GM12878 (cell line): ENCODE measurements at regions not wholly inside any gene's neighbourhood (a gene's known extent, or its start where the extent isn't known, plus 50 kb on each side); places are given as distances from the start of the nearest gene placed in this dataset.
A peak's percentile ranks its signal among the peaks of the same experiment; 100 is the strongest.

ENCODE experiments used
- ATAC-seq: fragments of 200-7000 bp; cut with Tn5 transposase; 3 replicates; pipeline ENCODE4 v1.9.1; 2020; ENCODE audit warnings: mild to moderate bottlenecking, moderate library complexity
- BruUV-seq: library from RNA; stranded (reverse); fragments of 400-500 nt; replicated peaks from 2 replicates; lab custom pipeline; 2021; lab: Mats Ljungman, UMichigan
- CTCF ChIA-PET: fragments of 300-600 bp; sonication (Branson Sonifier 250); formaldehyde crosslinking; extraction: SDS; loops from one replicate; lab custom pipeline; 2021; ENCODE audit warnings: inconsistent platforms; lab: Yijun Ruan, JAX
- POLR2A ChIA-PET: fragments of 350-600 bp; formaldehyde crosslinking; extraction: SDS; loops from one replicate; lab custom pipeline; 2021; ENCODE audit warnings: inconsistent platforms; lab: Charles Lee
- RAD21 ChIA-PET: fragments of 300-600 bp; sonication (Branson Sonifier 250); formaldehyde crosslinking; loops from one replicate; lab custom pipeline; 2023; ENCODE audit warnings: antibody characterized with exemption; ENCODE audit not compliant: unreplicated experiment; lab: Charles Lee
- SMC1A ChIA-PET: fragments of 300-600 bp; sonication (Branson Sonifier 250); formaldehyde crosslinking; loops from one replicate; lab custom pipeline; 2023; ENCODE audit not compliant: unreplicated experiment, uncharacterized antibody; lab: Charles Lee
- DNase-seq: peaks from one replicate; pipeline ENCODE4 v3.0.0-alpha.2; 2011; ENCODE audit warnings: low read depth, low spot score
- FAIRE-seq: peaks from 3 replicates; lab custom pipeline; 2011; peaks lifted over from hg19 to GRCh38; lab: Jason Lieb, UNC
- H2AFZ ChIP-seq: 2 replicates; pipeline ENCODE4 v1.6.0; 2011; ENCODE audit warnings: low read depth, low read length, control low read depth; ENCODE audit not compliant: control insufficient read depth
- H3K27ac ChIP-seq: 2 replicates; pipeline ENCODE4 v1.5.1; 2011; ENCODE audit warnings: control low read depth; ENCODE audit not compliant: control insufficient read depth, insufficient read depth
- H3K27me3 ChIP-seq, 2 experiments: replicated peaks in 1 of 2; 2 replicates each; pipeline versions ENCODE4 v1.6.0 to v1.6.1; 2011; ENCODE audit warnings: low read length in 1 of 2; ENCODE audit not compliant: control insufficient read depth in 2 of 2, insufficient read depth in 2 of 2
- H3K36me3 ChIP-seq, 2 experiments: 2 replicates each; pipeline ENCODE4 v1.5.1; 2011; ENCODE audit warnings: low read length in 1 of 2; ENCODE audit not compliant: control insufficient read depth in 2 of 2, insufficient read depth in 2 of 2
- H3K4me1 ChIP-seq: 2 replicates; pipeline ENCODE4 v1.6.1; 2011; ENCODE audit warnings: mild to moderate bottlenecking, low read length, moderate library complexity, mixed read lengths; ENCODE audit not compliant: control insufficient read depth, insufficient read depth
- H3K4me2 ChIP-seq: 2 replicates; pipeline ENCODE4 v1.6.0; 2011; ENCODE audit warnings: control low read depth; ENCODE audit not compliant: control insufficient read depth, insufficient read depth
- H3K4me3 ChIP-seq: fragments of 200-600 bp; sonication (generic); 2 replicates; pipeline ENCODE4 v1.5.1; 2016
- H3K79me2 ChIP-seq: 2 replicates; pipeline ENCODE4 v1.6.0; 2011; ENCODE audit warnings: low read length; ENCODE audit not compliant: control insufficient read depth, insufficient read depth
- H3K9ac ChIP-seq: 2 replicates; pipeline ENCODE4 v1.8.0; 2011; ENCODE audit warnings: low read length, control low read depth, mixed read lengths; ENCODE audit not compliant: control insufficient read depth, insufficient read depth
- H3K9me3 ChIP-seq: replicated peaks from 3 replicates; pipeline ENCODE4 v1.5.1; 2011; ENCODE audit warnings: mild to moderate bottlenecking, low read length; ENCODE audit not compliant: control insufficient read depth, insufficient read depth
- H4K20me1 ChIP-seq: 2 replicates; pipeline ENCODE4 v1.6.0; 2011; ENCODE audit not compliant: control insufficient read depth, insufficient read depth
- IKZF2 ChIP-seq, 2 experiments: fragments of 450-650 bp; IDR thresholded peaks; 2 replicates each; pipeline ENCODE4 v1.6.1; 2017; ENCODE audit warnings: mild to moderate bottlenecking in 2 of 2, moderate library complexity in 2 of 2
- PAX5 ChIP-seq: IDR thresholded peaks from 2 replicates; pipeline ENCODE4 v1.6.1; 2011; ENCODE audit warnings: low read depth, low read length, borderline replicate concordance
- PKNOX1 ChIP-seq: fragments of 450-650 bp; IDR thresholded peaks from 2 replicates; pipeline ENCODE4 v1.6.1; 2016; ENCODE audit warnings: mild to moderate bottlenecking
- PML ChIP-seq: IDR thresholded peaks from 2 replicates; pipeline ENCODE4 v1.6.1; 2012; ENCODE audit warnings: low read length, inconsistent platforms
- SP1 ChIP-seq: IDR thresholded peaks from one replicate; pipeline ENCODE4 v1.6.1; 2011; ENCODE audit warnings: low read depth, low read length
- SREBF2 ChIP-seq: IDR thresholded peaks from 2 replicates; pipeline ENCODE4 v1.6.1; 2012; ENCODE audit warnings: mild to moderate bottlenecking, low read length
- SUPT20H ChIP-seq: IDR thresholded peaks from 2 replicates; pipeline ENCODE4 v1.6.1; 2011; ENCODE audit warnings: low read depth, mild to moderate bottlenecking, low read length, moderate library complexity, borderline replicate concordance; ENCODE audit not compliant: control insufficient read depth
- ZNF217 ChIP-seq: fragments of 450-650 bp; IDR thresholded peaks from 2 replicates; pipeline ENCODE4 v1.6.1; 2017; ENCODE audit warnings: antibody characterized with exemption, mild to moderate bottlenecking
- ZNF24 ChIP-seq: fragments of 450-650 bp; IDR thresholded peaks from 2 replicates; pipeline ENCODE4 v1.6.1; 2017; ENCODE audit warnings: antibody characterized with exemption, mild to moderate bottlenecking
- ZNF274 ChIP-seq: IDR thresholded peaks from one replicate; pipeline ENCODE4 v1.8.0; 2011; ENCODE audit not compliant: insufficient read length, insufficient read depth
- WGBS: methylation state at CpG from one replicate; pipeline ENCODE4 v1.1.6; 2016; ENCODE audit warnings: low lambda C conversion rate; ENCODE audit not compliant: insufficient replicate concordance, insufficient coverage; ENCODE audit errors: missing lambda C conversion rate; 5-methylcytosine and 5-hydroxymethylcytosine counted together
- in situ Hi-C: fragments of 300-500 bp; cut with MboI; formaldehyde crosslinking; loops from 9 replicates; pipeline ENCODE4 v1.14.3; 2018; ENCODE audit warnings: mixed read lengths
- intact Hi-C: fragments of 100-400 bp; cut with micrococcal nuclease; formaldehyde crosslinking; loops from one replicate; pipeline ENCODE4 v1.14.2; 2022; ENCODE audit not compliant: unreplicated experiment

- TF ChIP-seq ZNF24 = no peak
- no peak for TF ChIP-seq IKZF2 (IDR thresholded peaks at IDR 0.05)
- no peak for TF ChIP-seq PML
- TF ChIP-seq SP1 = no peak
- TF ChIP-seq SREBF2 = no peak
- TF ChIP-seq ZNF274 = no peak
- TF ChIP-seq PKNOX1 = no peak
- TF ChIP-seq, all 136 proteins: peak for 0
Measured at GRCh38 chr2:200193331-200193730, 113.2 kb upstream of the SPATS2L start (continued).

- 0 out of 2 replicates have a peak, but pooled peaks have one; percentile 25 for TF ChIP-seq ZNF217
- TF ChIP-seq SUPT20H = no peak
- TF ChIP-seq PAX5 = peak; percentile 90
- H4K20me1 ChIP-seq = no peaks in the 10 kb centered on the region
- ChIA-PET SMC1A (no interaction called here), RAD21 (no interaction called here), POLR2A (no interaction called here), CTCF (no interaction called here)
- ATAC-seq (peak; percentile 59), DNase-seq (no peak), FAIRE-seq (no peak)
- no TSS peak for BruUV-seq
- no peak overlapping the region for H2AFZ ChIP-seq
- 18% methylated on average over 5 of the region's 5 CpGs for WGBS
- H3K9me3 ChIP-seq = no peaks in the 10 kb centered on the region
- intact Hi-C loops (no loop called here), in situ Hi-C loops (no loop called here)
- no peaks in the 10 kb centered on the region for H3K4me1 ChIP-seq
- H3K4me2 ChIP-seq = no peak overlapping the region
- H3K27me3 ChIP-seq = peaks cover 0 to 2% of the 10 kb centered on the region in 2 experiments; a peak in 2 of 4 replicates
- H3K79me2 ChIP-seq = no peaks in the 10 kb centered on the region
- no peak overlapping the region for H3K27ac ChIP-seq
- no peak overlapping the region for H3K9ac ChIP-seq
- no peaks in the 10 kb centered on the region for H3K36me3 ChIP-seq
- H3K4me3 ChIP-seq = no peak overlapping the region
Measured at GRCh38 chr2:200193791-200194190, 112.7 kb upstream of the SPATS2L start.
